MM.1S (cell line): ENCODE measurements at regions not wholly inside any gene's neighbourhood (a gene's known extent, or its start where the extent isn't known, plus 50 kb on each side); places are given as distances from the start of the nearest gene placed in this dataset.

Experiments used
- DNase-seq: peaks from one replicate; pipeline ENCODE4 v3.0.0-alpha.2; 2015
- H2AFZ ChIP-seq: fragments of 300-600 bp; sonication (generic); 2 replicates; pipeline ENCODE4 v1.6.0; 2016; ENCODE audit warnings: antibody characterized with exemption, low read length
- H3F3A ChIP-seq: fragments of 300-600 bp; sonication (generic); 2 replicates; pipeline ENCODE4 v1.6.1; 2016; ENCODE audit warnings: mild to moderate bottlenecking, antibody characterized with exemption, low read length, moderate library complexity, mixed read lengths; ENCODE audit not compliant: insufficient read depth
- H3K27ac ChIP-seq: fragments of 300-600 bp; sonication (generic); 2 replicates; pipeline ENCODE4 v1.5.1; 2016; ENCODE audit warnings: mild to moderate bottlenecking, low read length
- H3K27me3 ChIP-seq: fragments of 300-600 bp; sonication (generic); replicated peaks from 2 replicates; pipeline ENCODE4 v1.6.0; 2016; ENCODE audit warnings: low read length; ENCODE audit not compliant: insufficient read depth
- H3K36me3 ChIP-seq: fragments of 300-600 bp; sonication (generic); replicated peaks from 2 replicates; pipeline ENCODE4 v1.6.1; 2016; ENCODE audit warnings: mild to moderate bottlenecking, low read length, mixed read lengths; ENCODE audit not compliant: insufficient read depth
- H3K4me1 ChIP-seq: fragments of 300-600 bp; sonication (generic); 2 replicates; pipeline ENCODE4 v1.6.1; 2016; ENCODE audit warnings: low read length, mixed read lengths
- H3K4me2 ChIP-seq: fragments of 300-600 bp; sonication (generic); 2 replicates; pipeline ENCODE4 v1.6.0; 2016; ENCODE audit warnings: low read depth, low read length
- H3K4me3 ChIP-seq: fragments of 300-600 bp; sonication (generic); 2 replicates; pipeline ENCODE4 v1.5.1; 2016; ENCODE audit warnings: low read length, mixed read lengths
- H3K79me2 ChIP-seq: fragments of 300-600 bp; sonication (generic); 2 replicates; pipeline ENCODE4 v1.6.1; 2016; ENCODE audit warnings: mixed run types, low read length, mixed read lengths
- H3K9ac ChIP-seq: fragments of 300-600 bp; sonication (generic); 2 replicates; pipeline ENCODE4 v1.6.1; 2016; ENCODE audit warnings: low read length, mixed read lengths
- H3K9me2 ChIP-seq: fragments of 300-600 bp; sonication (generic); replicated peaks from 2 replicates; pipeline ENCODE4 v1.6.1; 2016; ENCODE audit warnings: mild to moderate bottlenecking, low read length, mixed read lengths; ENCODE audit not compliant: insufficient read depth
- H3K9me3 ChIP-seq: fragments of 300-600 bp; sonication (generic); replicated peaks from 2 replicates; pipeline ENCODE4 v1.6.1; 2016; ENCODE audit warnings: mild to moderate bottlenecking, low read length, mixed read lengths; ENCODE audit not compliant: insufficient read depth
- H4K20me1 ChIP-seq: fragments of 300-600 bp; sonication (generic); 2 replicates; pipeline ENCODE4 v1.6.1; 2016; ENCODE audit warnings: mild to moderate bottlenecking, low read length, moderate library complexity, mixed read lengths; ENCODE audit not compliant: insufficient read depth
- CTCF ChIP-seq: fragments of 300-600 bp; sonication (generic); IDR thresholded peaks from 2 replicates; pipeline ENCODE4 v1.5.1; 2016; ENCODE audit warnings: antibody characterized with exemption, low read length, mixed read lengths
- EZH2 ChIP-seq: fragments of 300-600 bp; sonication (generic); optimal IDR thresholded peaks from 2 replicates; pipeline ENCODE3; 2017; ENCODE audit warnings: low read depth, mild to moderate bottlenecking, antibody characterized with exemption, low read length, mixed read lengths
- EZH2phosphoT487 ChIP-seq: fragments of 300-600 bp; sonication (generic); IDR thresholded peaks from 2 replicates; pipeline ENCODE4 v1.6.1; 2018; ENCODE audit warnings: antibody characterized with exemption, low read length

GRCh38 chr10:57996536-57996935 is 271.2 kb downstream of the IPMK start:
- Histone ChIP-seq H4K20me1 (no peaks in the 10 kb centered on the region), H3K4me1 (peaks cover 18% of the 10 kb centered on the region), H3K9me2 (no peaks in the 10 kb centered on the region), H3K4me3 (no peak overlapping the region), H2AFZ (no peak overlapping the region), H3K9me3 (no peaks in the 10 kb centered on the region), H3K27ac (no peak overlapping the region), H3K36me3 (no peaks in the 10 kb centered on the region), H3K27me3 (no peaks in the 10 kb centered on the region), H3F3A (no peaks in the 10 kb centered on the region), H3K9ac (no peak overlapping the region), H3K79me2 (no peaks in the 10 kb centered on the region), H3K4me2 (no peak overlapping the region)
- no peak for TF ChIP-seq EZH2
- TF ChIP-seq EZH2phosphoT487, result no peak
- TF ChIP-seq CTCF, result no peak
- DNase-seq, result no peak

- Histone ChIP-seq H3K27ac (no peak overlapping the region), H3K4me2 (no peak overlapping the region), H3K79me2 (no peaks in the 10 kb centered on the region), H3K9ac (no peak overlapping the region), H3K9me2 (no peaks in the 10 kb centered on the region), H3F3A (no peaks in the 10 kb centered on the region), H3K36me3 (no peaks in the 10 kb centered on the region), H3K4me1 (0 out of 2 replicates have a peak, but pooled peaks cover 1% of the 10 kb centered on the region), H3K4me3 (no peak overlapping the region), H4K20me1 (no peaks in the 10 kb centered on the region), H3K27me3 (no peaks in the 10 kb centered on the region), H2AFZ (no peak overlapping the region), H3K9me3 (no peaks in the 10 kb centered on the region)
- DNase-seq, result no peak
- TF ChIP-seq EZH2, result no peak
- TF ChIP-seq CTCF, result no peak
- no peak for TF ChIP-seq EZH2phosphoT487
Observed at GRCh38 chr10:57993302-57993701, 274.4 kb downstream of the IPMK start.

- Histone ChIP-seq H3K36me3 (no peaks in the 10 kb centered on the region), H3K9me2 (no peaks in the 10 kb centered on the region), H3K27me3 (no peaks in the 10 kb centered on the region), H3K4me1 (no peaks in the 10 kb centered on the region), H3F3A (no peaks in the 10 kb centered on the region), H3K9ac (no peak overlapping the region), H2AFZ (no peak overlapping the region), H4K20me1 (no peaks in the 10 kb centered on the region), H3K79me2 (no peaks in the 10 kb centered on the region), H3K27ac (no peak overlapping the region), H3K9me3 (no peaks in the 10 kb centered on the region), H3K4me3 (no peak overlapping the region), H3K4me2 (no peak overlapping the region)
- TF ChIP-seq EZH2, result no peak
- TF ChIP-seq CTCF, result no peak
- TF ChIP-seq EZH2phosphoT487, result no peak
- peak; percentile 9 for DNase-seq
Observed at GRCh38 chr10:57992321-57993077, 275.2 kb downstream of the IPMK start.
